SH-SY5Y (cell line): ENCODE measurements at regions not wholly inside any gene's neighbourhood (a gene's known extent, or its start where the extent isn't known, plus 50 kb on each side); places are given as distances from the start of the nearest gene placed in this dataset.

Source experiments
- GATA2 ChIP-seq: IDR thresholded peaks from 2 replicates; pipeline ENCODE4 v1.6.1; 2011; ENCODE audit warnings: mild to moderate bottlenecking, low read depth, low read length
- GATA3 ChIP-seq: IDR thresholded peaks from 2 replicates; pipeline ENCODE4 v1.6.1; 2011; ENCODE audit warnings: low read depth, mild to moderate bottlenecking, low read length, moderate library complexity

DNA sequence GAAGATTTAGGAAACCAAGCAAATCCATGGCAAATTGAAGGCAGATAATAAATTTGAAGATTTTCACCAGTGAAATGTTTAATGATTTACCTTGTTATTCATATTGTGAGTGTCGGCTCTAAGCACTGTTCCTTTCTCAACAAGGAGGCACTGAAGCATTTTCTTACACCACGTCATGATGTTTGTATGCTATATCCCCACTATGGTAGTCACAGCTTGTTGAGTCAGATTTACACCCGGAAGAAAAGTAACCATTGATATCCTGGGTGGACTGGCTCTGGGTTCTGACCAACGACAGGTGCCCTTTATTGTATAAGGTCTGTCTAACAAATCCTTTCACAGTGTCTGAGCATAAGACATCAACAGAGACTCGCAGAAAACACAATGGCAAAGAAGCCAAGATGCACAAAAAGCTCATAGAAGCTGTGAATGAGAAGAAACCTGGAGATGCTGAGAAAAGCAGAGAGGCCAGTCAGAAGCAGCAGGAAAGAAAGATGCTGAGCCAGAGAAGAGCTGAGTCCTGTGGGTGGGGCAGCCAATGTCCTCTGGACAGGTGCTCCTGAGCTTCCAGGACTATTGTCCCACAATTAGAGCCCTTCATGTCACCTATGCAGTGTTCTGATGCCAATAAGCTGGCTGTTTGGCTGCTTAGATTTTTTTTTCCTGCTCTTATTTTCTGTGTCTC, 49.7 kb upstream of the ARHGAP5 start:
- TF ChIP-seq GATA2 (no peak), GATA3 (no peak)
